Osteoblast (primary cell): ENCODE measurements at regions not wholly inside any gene's neighbourhood (a gene's known extent, or its start where the extent isn't known, plus 50 kb on each side); places are given as distances from the start of the nearest gene placed in this dataset.

ENCODE experiments used
- DNase-seq: peaks from one replicate; pipeline ENCODE4 v3.0.0; 2011; ENCODE audit warnings: low spot score, mixed read lengths; ENCODE audit not compliant: insufficient read length; ENCODE audit errors: missing footprints
- H2AFZ ChIP-seq: 2 replicates; pipeline ENCODE4 v1.6.0; 2011; ENCODE audit warnings: mild to moderate bottlenecking, low read length
- H3K27ac ChIP-seq: 2 replicates; pipeline ENCODE4 v1.5.1; 2011; ENCODE audit warnings: mild to moderate bottlenecking, low read depth, low read length, moderate library complexity
- H3K27me3 ChIP-seq: 2 replicates; pipeline ENCODE4 v1.6.0; 2012; ENCODE audit warnings: mild to moderate bottlenecking, control low read depth, inconsistent platforms, low read length, moderate library complexity; ENCODE audit not compliant: insufficient read depth
- H3K36me3 ChIP-seq: 2 replicates; pipeline ENCODE4 v1.5.1; 2011; ENCODE audit warnings: mild to moderate bottlenecking, low read length, control low read depth, moderate library complexity; ENCODE audit not compliant: insufficient read depth
- H3K4me1 ChIP-seq: 2 replicates; pipeline ENCODE4 v1.5.1; 2011; ENCODE audit warnings: mild to moderate bottlenecking, low read length, control low read depth, moderate library complexity; ENCODE audit not compliant: insufficient read depth
- H3K4me2 ChIP-seq: 2 replicates; pipeline ENCODE4 v1.6.0; 2011; ENCODE audit warnings: mild to moderate bottlenecking, low read length; ENCODE audit not compliant: insufficient read depth
- H3K4me3 ChIP-seq: fragments of 200-600 bp; sonication (generic); 3 replicates; pipeline ENCODE4 v1.5.1; 2012; ENCODE audit warnings: mild to moderate bottlenecking, low read length, inconsistent platforms; ENCODE audit not compliant: insufficient read depth
- H3K79me2 ChIP-seq: 2 replicates; pipeline ENCODE4 v1.6.0; 2012; ENCODE audit warnings: mild to moderate bottlenecking, low read length, control low read depth, inconsistent platforms; ENCODE audit not compliant: insufficient read depth
- H3K9me3 ChIP-seq: 2 replicates; pipeline ENCODE4 v1.5.1; 2011; ENCODE audit warnings: low read depth, low read length, control low read depth
- H4K20me1 ChIP-seq: 2 replicates; pipeline ENCODE4 v1.6.0; 2012; ENCODE audit warnings: mild to moderate bottlenecking, low read length, control low read depth; ENCODE audit not compliant: insufficient read depth
- TF ChIP-seq, protein P1 (sequence below): IDR thresholded peaks from 2 replicates; pipeline ENCODE4 v1.5.1; 2011; ENCODE audit warnings: mild to moderate bottlenecking, low read depth, low read length, moderate library complexity; ENCODE audit errors: extremely low read depth

DNA sequence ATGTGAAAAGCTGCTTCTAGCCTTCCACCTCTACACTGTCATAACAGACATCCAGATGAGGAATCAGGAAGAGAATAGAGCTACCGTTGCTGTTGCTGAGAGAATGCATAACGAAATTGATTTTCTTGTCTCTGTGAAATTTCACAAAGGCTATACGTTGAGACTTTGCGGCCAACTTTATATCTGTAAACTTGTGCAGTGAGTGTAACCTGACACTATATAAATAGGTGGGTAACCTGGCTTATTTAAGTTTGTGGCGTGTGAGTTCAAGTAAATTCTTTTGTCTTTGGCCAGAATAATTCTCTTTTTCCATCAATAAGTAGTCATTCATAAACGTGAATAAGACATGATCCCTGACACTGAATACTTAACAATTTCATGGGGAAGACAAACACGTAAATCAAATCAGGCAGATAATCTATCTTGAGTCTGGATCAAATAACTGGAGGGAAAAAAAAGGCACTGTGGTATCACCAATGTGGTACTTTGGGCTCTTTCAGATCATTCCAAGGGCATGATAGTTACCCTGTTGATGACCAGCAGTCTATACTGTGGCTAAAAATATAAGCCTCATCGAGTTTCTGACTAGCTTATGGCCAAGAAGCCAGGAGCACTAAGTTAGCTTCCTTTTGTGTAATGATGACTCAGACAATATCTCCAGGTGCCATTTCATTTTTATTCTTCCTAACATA is 98.2 kb upstream of the RASA1 start:
- H2AFZ ChIP-seq, result peak overlapping the region; percentile 49
- no peak overlapping the region for H3K4me2 ChIP-seq
- H3K79me2 ChIP-seq, result no peaks in the 10 kb centered on the region
- H4K20me1 ChIP-seq, result no peaks in the 10 kb centered on the region
- TF ChIP-seq, protein P1, sequence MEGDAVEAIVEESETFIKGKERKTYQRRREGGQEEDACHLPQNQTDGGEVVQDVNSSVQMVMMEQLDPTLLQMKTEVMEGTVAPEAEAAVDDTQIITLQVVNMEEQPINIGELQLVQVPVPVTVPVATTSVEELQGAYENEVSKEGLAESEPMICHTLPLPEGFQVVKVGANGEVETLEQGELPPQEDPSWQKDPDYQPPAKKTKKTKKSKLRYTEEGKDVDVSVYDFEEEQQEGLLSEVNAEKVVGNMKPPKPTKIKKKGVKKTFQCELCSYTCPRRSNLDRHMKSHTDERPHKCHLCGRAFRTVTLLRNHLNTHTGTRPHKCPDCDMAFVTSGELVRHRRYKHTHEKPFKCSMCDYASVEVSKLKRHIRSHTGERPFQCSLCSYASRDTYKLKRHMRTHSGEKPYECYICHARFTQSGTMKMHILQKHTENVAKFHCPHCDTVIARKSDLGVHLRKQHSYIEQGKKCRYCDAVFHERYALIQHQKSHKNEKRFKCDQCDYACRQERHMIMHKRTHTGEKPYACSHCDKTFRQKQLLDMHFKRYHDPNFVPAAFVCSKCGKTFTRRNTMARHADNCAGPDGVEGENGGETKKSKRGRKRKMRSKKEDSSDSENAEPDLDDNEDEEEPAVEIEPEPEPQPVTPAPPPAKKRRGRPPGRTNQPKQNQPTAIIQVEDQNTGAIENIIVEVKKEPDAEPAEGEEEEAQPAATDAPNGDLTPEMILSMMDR, result no peak
- no peak overlapping the region for H3K4me3 ChIP-seq
- no peak for DNase-seq
- no peaks in the 10 kb centered on the region for H3K27me3 ChIP-seq
- H3K4me1 ChIP-seq, result no peaks in the 10 kb centered on the region
- no peaks in the 10 kb centered on the region for H3K36me3 ChIP-seq
- no peak overlapping the region for H3K27ac ChIP-seq
- no peaks in the 10 kb centered on the region for H3K9me3 ChIP-seq

DNA sequence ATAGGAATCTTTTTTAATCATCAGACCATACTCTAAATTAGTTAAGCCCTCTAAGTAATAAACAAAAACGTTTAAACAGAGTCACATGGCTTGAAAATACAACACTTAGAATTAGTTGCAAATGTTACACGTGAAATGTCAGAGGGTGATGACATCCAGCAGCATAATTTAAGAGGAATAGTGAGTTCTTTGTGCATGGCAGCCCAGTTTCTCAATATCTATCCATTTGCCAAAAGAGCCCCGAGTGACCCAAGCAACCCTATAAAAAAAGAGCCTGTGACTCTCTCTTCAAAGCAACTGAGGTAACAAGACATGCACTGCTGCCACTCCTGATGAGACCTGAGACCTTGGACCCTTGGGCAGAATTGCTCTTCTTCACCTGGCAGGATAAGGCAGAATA is 96.9 kb upstream of the RASA1 start:
- no peak overlapping the region for H3K4me3 ChIP-seq
- no peaks in the 10 kb centered on the region for H4K20me1 ChIP-seq
- no peaks in the 10 kb centered on the region for H3K27me3 ChIP-seq
- H3K4me2 ChIP-seq, result no peak overlapping the region
- H2AFZ ChIP-seq, result peak overlapping the region; percentile 10
- no peaks in the 10 kb centered on the region for H3K36me3 ChIP-seq
- no peaks in the 10 kb centered on the region for H3K79me2 ChIP-seq
- H3K27ac ChIP-seq, result no peak overlapping the region
- no peak for DNase-seq
- TF ChIP-seq, protein P1, result no peak
- no peaks in the 10 kb centered on the region for H3K4me1 ChIP-seq
- no peaks in the 10 kb centered on the region for H3K9me3 ChIP-seq

DNA sequence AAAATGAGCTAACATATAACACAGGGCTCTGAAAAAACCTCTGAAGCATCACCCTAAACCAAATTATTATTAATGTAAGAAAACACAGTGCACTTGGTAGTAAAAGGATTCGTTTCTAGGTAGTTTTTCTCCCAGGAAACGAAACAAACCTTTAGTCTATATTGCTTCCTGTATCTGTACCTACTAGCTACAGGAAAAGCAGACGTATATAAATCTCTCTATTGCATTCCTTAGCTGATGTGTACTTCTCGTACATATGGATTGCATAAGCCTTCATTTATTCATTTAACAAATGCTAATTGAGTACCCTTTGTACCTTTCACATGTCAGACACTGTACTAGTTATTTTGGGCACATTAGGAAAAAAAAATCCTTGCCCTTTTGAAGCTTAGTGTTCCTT is 85.0 kb upstream of the RASA1 start:
- H3K36me3 ChIP-seq, result no peaks in the 10 kb centered on the region
- H3K4me3 ChIP-seq, result no peak overlapping the region
- TF ChIP-seq, protein P1, result no peak
- H3K4me2 ChIP-seq, result no peak overlapping the region
- no peak overlapping the region for H3K27ac ChIP-seq
- H3K9me3 ChIP-seq, result no peaks in the 10 kb centered on the region
- H3K79me2 ChIP-seq, result no peaks in the 10 kb centered on the region
- H3K4me1 ChIP-seq, result no peaks in the 10 kb centered on the region
- no peak for DNase-seq
- H4K20me1 ChIP-seq, result no peaks in the 10 kb centered on the region
- no peak overlapping the region for H2AFZ ChIP-seq
- H3K27me3 ChIP-seq, result no peaks in the 10 kb centered on the region

DNA sequence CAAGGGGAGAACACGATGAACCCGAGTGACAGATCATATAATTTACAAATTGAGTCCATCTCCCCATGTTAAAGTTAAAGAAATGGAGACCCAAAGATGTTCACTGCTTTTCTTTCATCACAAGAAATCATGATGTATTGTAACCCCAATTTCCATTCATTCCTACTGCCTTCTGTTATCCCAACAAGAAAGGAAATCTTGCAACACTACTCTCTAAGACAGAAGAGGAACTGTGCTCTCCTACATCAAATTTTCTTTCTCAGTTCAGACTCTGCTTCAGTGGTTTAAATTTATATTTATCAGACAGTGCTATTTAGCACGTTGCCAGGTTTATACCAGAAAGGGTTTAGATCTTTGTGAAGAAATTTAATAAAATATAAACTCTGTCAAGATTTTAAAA is 83.8 kb upstream of the RASA1 start:
- no peak overlapping the region for H2AFZ ChIP-seq
- H3K4me1 ChIP-seq, result no peaks in the 10 kb centered on the region
- TF ChIP-seq, protein P1, result no peak
- H3K36me3 ChIP-seq, result no peaks in the 10 kb centered on the region
- no peak overlapping the region for H3K27ac ChIP-seq
- no peaks in the 10 kb centered on the region for H3K79me2 ChIP-seq
- no peak overlapping the region for H3K4me3 ChIP-seq
- H4K20me1 ChIP-seq, result no peaks in the 10 kb centered on the region
- no peak overlapping the region for H3K4me2 ChIP-seq
- H3K9me3 ChIP-seq, result no peaks in the 10 kb centered on the region
- DNase-seq, result no peak
- no peaks in the 10 kb centered on the region for H3K27me3 ChIP-seq
